Left ventricle myocardium inferior (tissue), 1 donor: ENCODE measurements at regions not wholly inside any gene's neighbourhood (a gene's known extent, or its start where the extent isn't known, plus 50 kb on each side); places are given as distances from the start of the nearest gene placed in this dataset.

Experiments
- DNase-seq: peaks from one replicate; pipeline ENCODE4 v3.0.0-alpha.2; 2020
- H3K27ac ChIP-seq: fragments of 200-600 bp; replicated peaks from 2 replicates; pipeline ENCODE4 v1.8.0; 2021
- H3K27me3 ChIP-seq: fragments of 200-600 bp; 2 replicates; pipeline ENCODE4 v1.8.0; 2021; ENCODE audit warnings: low read depth
- H3K36me3 ChIP-seq: fragments of 200-600 bp; 2 replicates; pipeline ENCODE4 v1.8.0; 2021
- H3K4me1 ChIP-seq: fragments of 200-600 bp; 2 replicates; pipeline ENCODE4 v1.8.0; 2021
- H3K4me3 ChIP-seq: fragments of 200-600 bp; 2 replicates; pipeline ENCODE4 v1.8.0; 2021; ENCODE audit warnings: mild to moderate bottlenecking, moderate library complexity
- H3K9me3 ChIP-seq: fragments of 200-600 bp; replicated peaks from 2 replicates; pipeline ENCODE4 v1.8.0; 2021
- intact Hi-C: fragments of 100-400 bp; cut with micrococcal nuclease; formaldehyde crosslinking; loops from one replicate; pipeline ENCODE4 v1.11.0; 2022
- TF ChIP-seq, protein P1 (sequence below): fragments of 200-600 bp; IDR thresholded peaks from 2 replicates; pipeline ENCODE4 v1.8.0; 2021; ENCODE audit warnings: antibody characterized with exemption, mild to moderate bottlenecking, borderline replicate concordance
- donor health status: DM: no; HTN: yes; CAD: no; lungs with severe emphysema.

DNA sequence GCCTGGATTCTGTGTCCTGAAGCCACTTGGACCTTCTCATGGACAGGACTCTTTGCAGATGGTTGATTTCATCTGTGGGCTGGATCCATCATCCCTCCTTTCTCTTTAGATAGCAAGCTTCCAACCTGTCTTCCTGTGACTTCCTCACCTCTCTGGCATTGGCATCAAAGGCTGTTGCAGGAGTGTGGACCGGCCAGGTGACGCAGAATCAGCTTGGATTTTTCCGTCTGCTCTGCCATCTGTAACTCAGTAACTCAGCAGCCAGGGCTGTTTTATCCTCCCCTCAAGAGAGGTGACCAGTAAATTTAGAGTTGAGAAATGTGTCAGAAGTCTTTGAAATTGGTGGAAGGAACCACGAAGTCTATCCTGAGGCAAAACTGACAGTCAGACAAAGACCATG is 701.7 kb upstream of the TMEM132C start:
- no peak for DNase-seq
- no peaks in the 10 kb centered on the region for H3K36me3 ChIP-seq
- peaks cover 16% of the 10 kb centered on the region for H3K27me3 ChIP-seq
- TF ChIP-seq, protein P1, sequence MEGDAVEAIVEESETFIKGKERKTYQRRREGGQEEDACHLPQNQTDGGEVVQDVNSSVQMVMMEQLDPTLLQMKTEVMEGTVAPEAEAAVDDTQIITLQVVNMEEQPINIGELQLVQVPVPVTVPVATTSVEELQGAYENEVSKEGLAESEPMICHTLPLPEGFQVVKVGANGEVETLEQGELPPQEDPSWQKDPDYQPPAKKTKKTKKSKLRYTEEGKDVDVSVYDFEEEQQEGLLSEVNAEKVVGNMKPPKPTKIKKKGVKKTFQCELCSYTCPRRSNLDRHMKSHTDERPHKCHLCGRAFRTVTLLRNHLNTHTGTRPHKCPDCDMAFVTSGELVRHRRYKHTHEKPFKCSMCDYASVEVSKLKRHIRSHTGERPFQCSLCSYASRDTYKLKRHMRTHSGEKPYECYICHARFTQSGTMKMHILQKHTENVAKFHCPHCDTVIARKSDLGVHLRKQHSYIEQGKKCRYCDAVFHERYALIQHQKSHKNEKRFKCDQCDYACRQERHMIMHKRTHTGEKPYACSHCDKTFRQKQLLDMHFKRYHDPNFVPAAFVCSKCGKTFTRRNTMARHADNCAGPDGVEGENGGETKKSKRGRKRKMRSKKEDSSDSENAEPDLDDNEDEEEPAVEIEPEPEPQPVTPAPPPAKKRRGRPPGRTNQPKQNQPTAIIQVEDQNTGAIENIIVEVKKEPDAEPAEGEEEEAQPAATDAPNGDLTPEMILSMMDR: no peak
- no peaks in the 10 kb centered on the region for H3K4me1 ChIP-seq
- no peak overlapping the region for H3K4me3 ChIP-seq
- intact Hi-C loops: no loop called here
- peaks cover 4% of the 10 kb centered on the region for H3K9me3 ChIP-seq
- no peak overlapping the region for H3K27ac ChIP-seq

DNA sequence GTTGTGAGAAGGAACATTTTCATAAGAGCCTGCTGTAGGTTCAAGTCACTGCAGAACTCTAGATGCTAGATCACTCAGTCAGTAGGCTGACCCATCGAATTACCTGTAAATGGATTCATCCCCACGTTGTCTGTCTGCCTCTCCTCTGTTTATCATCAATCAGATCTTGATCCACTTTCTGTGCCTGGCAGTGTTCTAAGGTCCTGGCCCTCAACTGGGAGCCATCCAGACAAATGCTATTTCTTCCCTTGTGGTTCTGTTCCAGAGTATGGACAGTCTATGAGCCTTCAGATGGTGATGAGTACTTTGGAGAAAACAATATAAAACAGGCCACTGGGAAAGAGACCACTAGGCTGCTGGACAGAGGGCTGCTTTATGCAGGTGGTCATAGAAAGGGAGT is 699.4 kb upstream of the TMEM132C start:
- Histone ChIP-seq H3K4me1 (no peaks in the 10 kb centered on the region), H3K36me3 (no peaks in the 10 kb centered on the region), H3K4me3 (no peak overlapping the region), H3K9me3 (peaks cover 4% of the 10 kb centered on the region), H3K27ac (no peak overlapping the region), H3K27me3 (peaks cover 16% of the 10 kb centered on the region)
- TF ChIP-seq, protein P1: no peak
- intact Hi-C loops: no loop called here
- DNase-seq: no peak

DNA sequence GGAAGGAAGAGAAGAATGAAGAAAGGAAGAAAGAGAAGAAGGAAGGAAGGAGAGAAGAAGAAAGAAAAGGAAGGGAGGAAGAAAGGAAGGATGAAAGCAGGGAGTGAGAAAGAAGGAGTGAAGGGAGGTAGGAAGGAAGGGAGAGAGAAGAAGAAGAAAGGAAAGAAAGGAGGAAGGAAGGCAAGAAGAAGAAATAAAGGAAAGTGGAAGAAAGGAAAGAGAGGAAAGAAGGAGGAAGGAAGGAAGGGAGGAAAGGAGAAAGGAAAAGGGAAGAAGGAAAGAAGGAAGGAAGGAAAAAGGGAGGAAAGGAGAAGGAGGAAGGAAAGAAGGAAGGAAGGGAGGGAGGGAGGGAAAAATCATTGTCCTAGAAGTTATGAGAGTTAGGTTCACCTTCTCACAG is 696.6 kb upstream of the TMEM132C start:
- no peaks in the 10 kb centered on the region for H3K36me3 ChIP-seq
- peaks cover 13% of the 10 kb centered on the region for H3K27me3 ChIP-seq
- H3K27ac ChIP-seq: no peak overlapping the region
- TF ChIP-seq, protein P1: no peak
- DNase-seq: no peak
- H3K4me1 ChIP-seq: no peaks in the 10 kb centered on the region
- H3K9me3 ChIP-seq: peaks cover 1% of the 10 kb centered on the region
- no peak overlapping the region for H3K4me3 ChIP-seq
- intact Hi-C loops: no loop called here

DNA sequence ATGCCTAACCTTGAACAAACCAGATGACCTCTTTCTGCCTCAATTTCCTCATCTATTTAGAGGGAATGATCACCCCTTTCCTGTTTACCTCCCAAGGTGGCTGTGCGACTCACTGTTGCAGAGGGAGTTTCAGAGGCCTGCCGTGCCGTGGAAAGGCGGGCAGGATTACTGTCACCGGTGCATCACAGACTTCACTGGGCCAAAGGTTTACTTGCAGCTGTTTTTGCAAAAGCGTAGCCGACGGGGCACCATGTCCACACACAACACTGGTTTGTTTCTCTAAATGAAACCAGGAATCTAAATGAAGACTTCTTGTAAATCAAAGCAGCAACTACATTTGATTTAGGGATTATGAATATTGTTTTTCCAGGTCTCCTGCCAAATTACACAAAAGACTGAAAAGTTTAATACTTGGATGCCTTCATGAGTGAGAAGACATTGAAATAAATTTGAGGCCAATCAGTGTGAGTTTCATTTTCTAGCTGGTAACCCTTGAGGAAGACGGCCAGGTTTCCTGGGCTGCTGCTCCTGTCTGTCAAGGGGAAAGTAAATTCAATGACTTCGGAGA is 696.1 kb upstream of the TMEM132C start:
- intact Hi-C loops: no loop called here
- DNase-seq: no peak
- H3K36me3 ChIP-seq: no peaks in the 10 kb centered on the region
- no peaks in the 10 kb centered on the region for H3K4me1 ChIP-seq
- H3K27ac ChIP-seq: no peak overlapping the region
- H3K9me3 ChIP-seq: no peaks in the 10 kb centered on the region
- TF ChIP-seq, protein P1: no peak
- peaks cover 14% of the 10 kb centered on the region for H3K27me3 ChIP-seq
- H3K4me3 ChIP-seq: no peak overlapping the region

DNA sequence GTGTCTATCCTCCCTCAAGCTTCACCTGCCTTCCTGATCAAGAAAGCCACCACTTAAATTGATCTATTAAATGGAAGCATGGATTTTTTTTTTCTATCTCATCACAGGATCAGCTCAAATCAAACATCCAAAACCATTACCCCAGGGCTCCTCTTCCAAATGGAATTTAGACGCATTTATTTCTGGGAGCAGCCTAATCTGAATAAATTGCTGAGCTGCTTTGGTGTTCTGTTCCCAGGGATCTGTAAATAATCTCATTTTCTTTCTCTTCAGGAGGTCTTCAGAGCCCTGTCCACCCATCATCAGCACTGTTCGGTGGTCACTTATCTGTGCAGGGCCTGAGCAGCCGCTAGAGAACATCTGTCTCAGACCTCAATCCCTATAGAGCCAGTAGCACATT is 695.4 kb upstream of the TMEM132C start:
- H3K27me3 ChIP-seq: peaks cover 21% of the 10 kb centered on the region
- no peaks in the 10 kb centered on the region for H3K9me3 ChIP-seq
- intact Hi-C loops: no loop called here
- H3K27ac ChIP-seq: no peak overlapping the region
- H3K4me3 ChIP-seq: no peak overlapping the region
- no peaks in the 10 kb centered on the region for H3K4me1 ChIP-seq
- H3K36me3 ChIP-seq: no peaks in the 10 kb centered on the region
- no peak for DNase-seq
- TF ChIP-seq, protein P1: no peak
